Mammary epithelial cell (primary cell): ENCODE measurements at regions not wholly inside any gene's neighbourhood (a gene's known extent, or its start where the extent isn't known, plus 50 kb on each side); places are given as distances from the start of the nearest gene placed in this dataset.

Source experiments
- CTCF ChIP-seq, 2 donors: IDR thresholded peaks in 1 of 2; conservative IDR thresholded peaks in 1 of 2; 2 replicates each; pipeline ENCODE4 v1.5.1; 2011 to 2012; ENCODE audit warnings: inconsistent platforms in 2 of 2, low read length in 2 of 2, mild to moderate bottlenecking in 2 of 2, control low read depth in 1 of 2, low read depth in 1 of 2; ENCODE audit not compliant: insufficient read depth in 1 of 2; ENCODE audit errors: extremely low read depth in 1 of 2
- EZH2 ChIP-seq: IDR thresholded peaks from 2 replicates; pipeline ENCODE4 v1.6.1; 2012; ENCODE audit warnings: low read length, inconsistent platforms, borderline replicate concordance

GRCh38 chr5:171700318-171700912 lies 85.2 kb upstream of the SMIM23 start:
- TF ChIP-seq CTCF (conservative IDR thresholded peaks at IDR 0.05 in 1 of 2, IDR thresholded peaks at IDR 0.05 in 1 of 2; ENCODE audit: extremely low read depth in 1 of 2, insufficient read depth in 1 of 2, low read depth in 1 of 2, low read length in 2 of 2) = no peak
- no peak for TF ChIP-seq EZH2
